ENCODE measurements at regions not wholly inside any gene's neighbourhood (a gene's known extent, or its start where the extent isn't known, plus 50 kb on each side); places are given as distances from the start of the nearest gene placed in this dataset.

GRCh38 chr2:18403921-18404522 is 156.4 kb downstream of the RDH14 start:
- Histone ChIP-seq H3K9me3 (ENCODE audit: low read depth, low read length, poor library complexity, severe bottlenecking) (no peaks in the 10 kb centered on the region), H3K4me1 (ENCODE audit: insufficient read depth, low read length, poor library complexity, severe bottlenecking) (no peaks in the 10 kb centered on the region), H3K27ac (ENCODE audit: low read depth, low read length, poor library complexity, severe bottlenecking) (no peak overlapping the region), H3K4me3 (ENCODE audit: low read depth, low read length, poor library complexity, severe bottlenecking) (no peak overlapping the region), H3K27me3 (replicated peaks; ENCODE audit: insufficient read depth, low read depth, low read length, poor library complexity) (no peaks in the 10 kb centered on the region), H3K36me3 (ENCODE audit: insufficient read depth, low read length, poor library complexity, severe bottlenecking) (no peaks in the 10 kb centered on the region)
- POLR2A ChIA-PET (ENCODE audit: low non-redundant PET), result no interaction called here
- CTCF ChIA-PET, result interaction anchor here (0.7 kb wide), 2 partner anchors 10 to 12 kb away, joined by 3 to 4 read pairs; no protein-coding TSS in a partner anchor
- intact Hi-C loops (cut with micrococcal nuclease; ENCODE audit: unreplicated experiment), result no loop called here
- DNase-seq (ENCODE audit: low spot score), result no peak
- TF ChIP-seq EZH2 (IDR thresholded peaks at IDR 0.05; ENCODE audit: borderline replicate concordance, low read depth, low read length, poor library complexity, severe bottlenecking), result no peak
- TF ChIP-seq CTCF (conservative IDR thresholded peaks at IDR 0.05; ENCODE audit: low read depth, low read length), result no peak
- BruUV-seq (replicated peaks), result no TSS peak

- Histone ChIP-seq H3K4me1 (ENCODE audit: insufficient read depth, low read length, poor library complexity, severe bottlenecking) (no peaks in the 10 kb centered on the region), H3K36me3 (ENCODE audit: insufficient read depth, low read length, poor library complexity, severe bottlenecking) (no peaks in the 10 kb centered on the region), H3K4me3 (ENCODE audit: low read depth, low read length, poor library complexity, severe bottlenecking) (no peak overlapping the region), H3K9me3 (ENCODE audit: low read depth, low read length, poor library complexity, severe bottlenecking) (no peaks in the 10 kb centered on the region), H3K27ac (ENCODE audit: low read depth, low read length, poor library complexity, severe bottlenecking) (no peak overlapping the region), H3K27me3 (replicated peaks; ENCODE audit: insufficient read depth, low read depth, low read length, poor library complexity) (no peaks in the 10 kb centered on the region)
- ChIA-PET CTCF (no interaction called here), POLR2A (ENCODE audit: low non-redundant PET) (no interaction called here)
- BruUV-seq (replicated peaks), result no TSS peak
- TF ChIP-seq CTCF (conservative IDR thresholded peaks at IDR 0.05; ENCODE audit: low read depth, low read length) (no peak), EZH2 (IDR thresholded peaks at IDR 0.05; ENCODE audit: borderline replicate concordance, low read depth, low read length, poor library complexity, severe bottlenecking) (no peak)
- DNase-seq (ENCODE audit: low spot score), result no peak
- intact Hi-C loops (cut with micrococcal nuclease; ENCODE audit: unreplicated experiment), result no loop called here
Observed at GRCh38 chr2:18402831-18403230, 157.6 kb downstream of the RDH14 start.

- intact Hi-C loops (cut with micrococcal nuclease; ENCODE audit: unreplicated experiment), result no loop called here
- no peak for TF ChIP-seq CTCF (conservative IDR thresholded peaks at IDR 0.05; ENCODE audit: low read depth, low read length)
- no peak for TF ChIP-seq EZH2 (IDR thresholded peaks at IDR 0.05; ENCODE audit: borderline replicate concordance, low read depth, low read length, poor library complexity, severe bottlenecking)
- CTCF ChIA-PET, result no interaction called here
- Histone ChIP-seq H3K36me3 (ENCODE audit: insufficient read depth, low read length, poor library complexity, severe bottlenecking) (no peaks in the 10 kb centered on the region), H3K27ac (ENCODE audit: low read depth, low read length, poor library complexity, severe bottlenecking) (no peak overlapping the region), H3K9me3 (ENCODE audit: low read depth, low read length, poor library complexity, severe bottlenecking) (no peaks in the 10 kb centered on the region), H3K4me3 (ENCODE audit: low read depth, low read length, poor library complexity, severe bottlenecking) (no peak overlapping the region), H3K27me3 (replicated peaks; ENCODE audit: insufficient read depth, low read depth, low read length, poor library complexity) (no peaks in the 10 kb centered on the region), H3K4me1 (ENCODE audit: insufficient read depth, low read length, poor library complexity, severe bottlenecking) (no peaks in the 10 kb centered on the region)
- no TSS peak for BruUV-seq (replicated peaks)
- no peak for DNase-seq (ENCODE audit: low spot score)
- POLR2A ChIA-PET (ENCODE audit: low non-redundant PET), result no interaction called here
Observed at GRCh38 chr2:18401471-18401870, 159.0 kb downstream of the RDH14 start.

Measured in A673 (cell line).